Embryonic facial prominence (tissue), 1 donor: ENCODE measurements at regions not wholly inside any gene's neighbourhood (a gene's known extent, or its start where the extent isn't known, plus 50 kb on each side); places are given as distances from the start of the nearest gene placed in this dataset.

Experiments
- DNase-seq: peaks from one replicate; pipeline ENCODE4 v3.0.0-alpha.2; 2016; ENCODE audit errors: extremely low spot score

DNA sequence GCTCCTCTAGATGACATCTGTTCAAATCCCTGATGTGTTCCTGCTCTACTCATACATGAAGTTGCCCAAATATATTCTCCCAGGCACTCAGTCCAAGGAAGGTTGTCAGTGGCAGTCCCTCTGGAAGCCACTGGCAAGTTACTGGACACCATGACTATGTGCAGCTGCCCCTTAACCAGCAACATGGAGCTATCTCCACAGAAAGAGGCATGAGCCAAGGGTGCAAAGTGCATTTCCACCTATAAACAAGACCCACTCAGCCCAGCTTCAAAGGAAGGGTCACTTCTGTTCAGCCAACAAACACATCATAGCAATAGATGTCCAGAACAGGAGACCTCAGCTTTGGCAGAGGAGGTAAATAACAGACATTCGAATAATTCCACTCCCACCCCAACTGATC, 217.6 kb upstream of the PMEPA1 start:
- DNase-seq = no peak

DNA sequence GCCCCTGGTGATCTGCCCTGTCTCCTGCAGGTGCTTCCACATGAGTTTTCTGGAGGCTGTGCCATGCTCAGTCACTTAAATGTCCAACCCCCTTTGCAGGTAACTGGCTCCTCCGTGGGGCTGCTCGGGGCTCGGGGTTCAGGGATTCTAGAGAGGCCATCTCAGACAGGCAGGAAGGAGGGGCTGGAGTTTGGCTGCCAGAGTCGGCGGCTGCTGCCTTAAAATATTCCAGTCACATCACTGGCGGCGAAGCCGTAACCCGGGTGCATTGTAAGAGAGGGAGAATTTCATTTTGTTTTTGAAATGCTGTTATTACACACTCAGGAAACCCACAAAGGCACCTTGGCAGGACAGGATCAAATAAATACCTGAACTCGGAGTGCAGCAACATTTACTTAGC, 212.9 kb upstream of the PMEPA1 start:
- no peak for DNase-seq

DNA sequence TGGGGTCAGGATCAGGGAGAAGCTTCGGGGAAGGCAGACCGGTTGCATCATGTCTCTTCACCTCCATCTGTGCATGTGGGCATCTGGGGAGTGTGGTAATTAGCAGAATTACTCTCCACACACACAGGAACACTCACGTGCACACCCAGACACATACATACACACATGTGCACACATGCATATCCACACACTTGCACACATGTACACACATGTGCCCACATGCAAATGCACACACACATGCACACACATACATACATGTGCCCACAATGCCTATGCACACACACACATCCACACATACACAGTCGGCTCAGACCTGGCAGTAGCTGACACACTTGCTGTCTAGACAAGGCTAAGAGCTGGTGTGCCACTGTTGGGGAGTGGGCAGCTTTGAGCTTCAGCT, 212.3 kb upstream of the PMEPA1 start:
- DNase-seq = no peak

DNA sequence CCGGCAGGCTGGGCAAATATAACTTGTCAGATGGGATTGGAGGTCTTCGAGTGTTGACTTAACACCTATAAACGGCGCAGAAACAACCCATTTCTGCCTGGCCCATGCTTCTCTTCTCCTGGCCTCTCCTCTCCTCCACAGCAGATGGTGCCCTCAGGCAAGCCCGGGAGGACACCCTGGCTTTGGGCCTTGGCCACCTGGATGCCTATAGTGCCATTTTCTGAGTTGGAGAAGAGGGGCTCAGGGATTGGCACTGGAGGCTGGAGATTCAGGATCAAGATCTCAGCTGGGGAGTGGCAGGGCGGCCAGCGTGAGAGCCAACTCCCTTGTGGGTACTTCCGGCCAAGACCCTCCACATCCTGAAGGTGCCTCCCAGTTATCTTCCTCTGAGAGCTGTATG, 211.9 kb upstream of the PMEPA1 start:
- no peak for DNase-seq

DNA sequence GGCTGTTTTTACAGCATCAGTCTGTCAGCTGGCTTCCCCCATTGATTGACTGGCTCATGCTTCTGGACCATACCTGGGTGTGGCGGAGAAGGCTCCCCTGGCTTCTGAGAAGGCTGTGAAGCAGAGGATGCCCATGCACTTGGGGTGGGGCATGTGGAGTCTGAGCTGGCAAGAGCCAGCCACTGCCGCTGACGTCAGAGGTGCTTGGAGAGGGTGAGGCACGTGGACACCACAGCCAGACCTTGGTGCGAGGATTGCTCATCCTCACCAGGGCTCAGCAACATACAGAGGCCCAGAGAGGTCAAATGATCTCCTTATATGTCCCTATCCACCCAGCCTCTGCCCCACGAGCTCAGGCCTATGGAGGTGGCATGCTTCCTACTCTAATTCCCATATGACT, 211.2 kb upstream of the PMEPA1 start:
- DNase-seq = no peak

DNA sequence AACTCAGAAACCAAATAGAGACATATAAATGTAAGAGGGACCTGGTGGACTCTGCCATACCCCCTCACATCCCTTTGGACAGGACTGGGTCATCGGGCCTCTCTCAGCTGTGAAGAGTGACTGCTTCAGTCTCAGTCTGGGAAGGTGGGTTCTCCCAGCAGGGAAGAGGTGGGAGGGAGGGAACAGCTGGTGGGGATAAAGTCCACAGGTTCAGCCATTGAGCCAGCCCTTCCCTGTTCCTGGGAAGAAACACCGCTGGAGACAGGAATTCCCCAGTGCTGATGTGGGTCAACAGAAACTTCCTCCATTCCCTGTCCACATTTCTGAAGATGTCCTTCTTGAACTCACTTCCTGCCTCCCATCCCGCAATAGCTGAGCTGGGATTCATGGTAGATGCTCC, 209.2 kb upstream of the PMEPA1 start:
- no peak for DNase-seq

GRCh38 chr20:57918551-57918950, 208.7 kb upstream of the PMEPA1 start:
- DNase-seq = no peak

DNA sequence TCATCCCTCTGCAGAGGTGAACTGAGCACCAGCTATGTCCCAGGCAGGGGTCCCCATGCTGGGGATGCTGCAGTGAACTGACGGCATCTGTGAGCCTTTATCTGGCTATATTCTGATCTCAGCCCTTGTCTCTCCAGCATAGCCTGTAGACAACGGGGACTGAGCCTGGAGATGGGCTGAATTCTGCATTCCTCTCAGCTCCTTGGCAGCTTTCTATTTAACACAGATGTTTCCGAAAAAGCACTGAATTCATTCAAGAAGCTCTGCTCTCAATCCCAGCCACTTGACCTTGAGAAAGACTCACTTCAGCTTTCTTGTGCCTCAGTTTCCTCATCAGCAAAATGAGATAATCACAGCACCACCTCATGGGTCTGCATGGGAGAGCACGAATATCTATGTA, 204.4 kb upstream of the PMEPA1 start:
- DNase-seq = no peak

- no peak for DNase-seq
These were observed 203.5 kb upstream of the PMEPA1 start for GRCh38 chr20:57913156-57913930.

- DNase-seq = no peak
These were observed 202.4 kb upstream of the PMEPA1 start for GRCh38 chr20:57912227-57912582.

GRCh38 chr20:57911512-57912226, 201.9 kb upstream of the PMEPA1 start:
- no peak for DNase-seq

- no peak for DNase-seq
These were observed 200.9 kb upstream of the PMEPA1 start for GRCh38 chr20:57910716-57911115.

- DNase-seq = no peak
These were observed 200.0 kb upstream of the PMEPA1 start for GRCh38 chr20:57909763-57910331.

- peak; percentile 34 for DNase-seq
These were observed 199.2 kb upstream of the PMEPA1 start for GRCh38 chr20:57908704-57909630.

- DNase-seq = no peak
These were observed 198.4 kb upstream of the PMEPA1 start for GRCh38 chr20:57908226-57908625.

DNA sequence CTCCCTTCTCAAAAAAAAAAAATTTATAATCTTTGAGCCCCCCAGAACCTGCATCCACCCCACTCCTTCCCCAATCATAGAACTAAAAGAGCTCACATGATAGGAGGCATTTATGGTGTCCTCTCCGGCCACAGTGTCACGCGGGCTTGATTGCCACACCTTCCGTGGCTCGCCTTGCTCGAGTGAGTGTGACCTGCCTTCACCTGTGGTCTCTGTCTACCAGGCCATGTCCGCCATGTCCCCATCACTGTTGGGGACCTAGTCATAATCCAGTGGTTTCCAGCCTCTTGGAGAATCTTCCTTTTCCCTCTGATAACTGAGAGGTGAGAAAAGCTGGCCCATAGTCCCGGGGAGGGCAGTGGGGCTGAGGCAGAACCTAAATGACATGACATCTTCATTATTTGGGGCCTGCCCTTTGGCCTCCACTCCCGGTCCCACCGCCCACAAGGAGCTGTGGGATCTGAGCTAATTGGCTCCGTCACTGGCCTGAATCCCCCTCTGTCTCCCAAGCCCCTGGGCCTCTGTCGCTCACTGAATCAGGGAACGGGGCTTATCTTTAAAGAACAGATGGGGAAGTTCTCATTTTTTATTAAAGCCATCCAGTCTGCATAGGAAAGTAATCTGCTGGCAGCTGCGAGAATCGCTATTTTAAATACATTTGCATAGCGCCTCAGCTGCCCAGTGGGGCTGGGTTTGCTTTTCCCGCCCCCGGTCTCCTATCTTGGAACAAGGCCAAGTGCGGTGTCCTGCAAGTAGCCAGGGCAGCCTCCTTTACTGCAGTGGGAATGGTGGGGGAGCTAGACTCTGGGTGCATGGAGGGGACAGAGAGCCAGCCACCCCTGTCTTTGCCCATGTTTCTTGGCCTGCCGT, 197.6 kb upstream of the PMEPA1 start:
- DNase-seq = no peak

GRCh38 chr20:57905448-57905847, 195.6 kb upstream of the PMEPA1 start:
- no peak for DNase-seq

- no peak for DNase-seq
These were observed 194.7 kb upstream of the PMEPA1 start for GRCh38 chr20:57904314-57905105.

DNA sequence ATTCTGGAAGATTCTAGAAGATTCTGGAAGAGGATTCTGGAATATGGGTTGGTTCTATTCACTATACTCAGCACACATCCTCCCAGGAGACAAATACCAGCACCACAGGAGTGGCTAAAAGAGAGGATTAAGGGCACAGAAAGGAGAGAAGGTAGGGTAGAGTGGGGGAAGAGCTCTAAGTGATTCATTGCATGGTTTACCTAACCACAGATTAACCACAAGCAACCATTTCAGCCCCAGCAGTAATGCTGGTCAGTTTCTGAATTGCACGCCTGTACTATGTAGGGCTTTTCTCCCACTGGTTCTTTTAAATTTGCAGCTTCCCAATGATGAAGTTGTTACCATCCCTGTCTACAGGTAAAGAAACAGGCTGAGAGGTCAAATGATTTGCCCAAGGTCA, 192.7 kb upstream of the PMEPA1 start:
- DNase-seq = no peak

- no peak for DNase-seq
These were observed 191.7 kb upstream of the PMEPA1 start for GRCh38 chr20:57901526-57901925.
